Neuronal stem cell (in vitro differentiated cells): ENCODE measurements at regions not wholly inside any gene's neighbourhood (a gene's known extent, or its start where the extent isn't known, plus 50 kb on each side); places are given as distances from the start of the nearest gene placed in this dataset.

Experiments used
- DNase-seq: peaks from one replicate; pipeline ENCODE4 v3.0.0-alpha.2; 2013; ENCODE audit warnings: low spot score
- H2AFZ ChIP-seq: one replicate; pipeline ENCODE4 v1.6.1; 2013; ENCODE audit warnings: mild to moderate bottlenecking, low read length, inconsistent platforms
- H2AK5ac ChIP-seq: 2 replicates; pipeline ENCODE4 v1.6.1; 2013; ENCODE audit warnings: low read depth, mild to moderate bottlenecking, inconsistent platforms, low read length, moderate library complexity, mixed read lengths
- H2BK120ac ChIP-seq: 2 replicates; pipeline ENCODE4 v1.6.1; 2013; ENCODE audit warnings: low read depth, mild to moderate bottlenecking, inconsistent platforms, low read length, moderate library complexity, mixed read lengths
- H2BK12ac ChIP-seq: one replicate; pipeline ENCODE4 v1.6.1; 2013; ENCODE audit warnings: low read length, inconsistent platforms
- H2BK15ac ChIP-seq: 2 replicates; pipeline ENCODE4 v1.6.1; 2013; ENCODE audit warnings: mild to moderate bottlenecking, low read length, inconsistent platforms, mixed read lengths
- H2BK5ac ChIP-seq: one replicate; pipeline ENCODE4 v1.6.1; 2013; ENCODE audit warnings: inconsistent platforms, mild to moderate bottlenecking, low read length, moderate library complexity
- H3K14ac ChIP-seq: one replicate; pipeline ENCODE4 v1.6.1; 2013; ENCODE audit warnings: low read length, inconsistent platforms
- H3K18ac ChIP-seq: 2 replicates; pipeline ENCODE4 v1.6.1; 2013; ENCODE audit warnings: low read length, inconsistent platforms
- H3K23ac ChIP-seq: 2 replicates; pipeline ENCODE4 v1.6.1; 2013; ENCODE audit warnings: low read depth, mild to moderate bottlenecking, mixed read lengths, low read length, inconsistent platforms; ENCODE audit not compliant: poor library complexity
- H3K27ac ChIP-seq: replicated peaks from 3 replicates; pipeline ENCODE4 v1.5.1; 2013; ENCODE audit warnings: low read length, inconsistent platforms
- H3K27me3 ChIP-seq, 3 experiments: 2 replicates each; pipeline ENCODE4 v1.6.1; 2013; ENCODE audit warnings: low read length in 3 of 3, mild to moderate bottlenecking in 2 of 3, inconsistent platforms in 1 of 3, low read depth in 1 of 3, mixed read lengths in 1 of 3, moderate library complexity in 1 of 3; ENCODE audit not compliant: control insufficient read depth in 3 of 3, insufficient read depth in 3 of 3
- H3K36me3 ChIP-seq, 2 donors: replicated peaks in 1 of 2; 2 replicates each; pipeline ENCODE4 v1.6.1; 2013; ENCODE audit warnings: low read length in 2 of 2; ENCODE audit not compliant: control insufficient read depth in 2 of 2, insufficient read depth in 2 of 2
- H3K4ac ChIP-seq: 2 replicates; pipeline ENCODE4 v1.6.1; 2013; ENCODE audit warnings: inconsistent platforms, mild to moderate bottlenecking, low read length, moderate library complexity
- H3K4me1 ChIP-seq, 2 donors: 1 replicate in 1 of 2; 2 replicates in 1 of 2; pipeline ENCODE4 v1.6.1; 2013; ENCODE audit warnings: low read length in 2 of 2, low read depth in 1 of 2; ENCODE audit not compliant: control insufficient read depth in 2 of 2, insufficient read depth in 1 of 2
- H3K4me2 ChIP-seq: one replicate; pipeline ENCODE4 v1.6.1; 2013; ENCODE audit warnings: mild to moderate bottlenecking, low read length, inconsistent platforms; ENCODE audit not compliant: insufficient read depth, poor library complexity, severe bottlenecking
- H3K4me3 ChIP-seq, 2 donors: 2 replicates each; pipeline ENCODE4 v1.5.1; 2013; ENCODE audit warnings: low read length in 2 of 2, mild to moderate bottlenecking in 2 of 2, inconsistent platforms in 1 of 2, moderate library complexity in 1 of 2
- H3K79me1 ChIP-seq: one replicate; pipeline ENCODE4 v1.6.1; 2013; ENCODE audit warnings: low read depth, mild to moderate bottlenecking, inconsistent platforms, low read length, moderate library complexity
- H3K9ac ChIP-seq: one replicate; pipeline ENCODE4 v1.6.1; 2013; ENCODE audit warnings: mild to moderate bottlenecking, low read depth, low read length, inconsistent platforms; ENCODE audit not compliant: poor library complexity
- H3K9me3 ChIP-seq, 2 donors: replicated peaks in 1 of 2; 2 replicates each; pipeline versions ENCODE3 to v1.6.1; 2013; ENCODE audit warnings: low read length in 2 of 2, mild to moderate bottlenecking in 2 of 2, inconsistent platforms in 1 of 2, low read depth in 1 of 2, mixed read lengths in 1 of 2, moderate library complexity in 1 of 2; ENCODE audit not compliant: control insufficient read depth in 2 of 2, insufficient read depth in 1 of 2
- H4K8ac ChIP-seq: one replicate; pipeline ENCODE4 v1.6.1; 2013; ENCODE audit warnings: low read depth, mild to moderate bottlenecking, inconsistent platforms, low read length, moderate library complexity
- H4K91ac ChIP-seq: one replicate; pipeline ENCODE4 v1.6.1; 2013; ENCODE audit warnings: low read length, low read depth, mild to moderate bottlenecking, inconsistent platforms; ENCODE audit not compliant: poor library complexity
- WGBS, 2 donors: extraction: QIAGEN DNeasy Blood & Tissue Kit; methylation state at CpG; one replicate each; pipeline ENCODE4 v1.1.7; 2013; ENCODE audit warnings: missing lambda C conversion rate in 2 of 2, mixed read lengths in 1 of 2; ENCODE audit not compliant: insufficient read length in 2 of 2, insufficient replicate concordance in 1 of 2; ENCODE audit errors: extremely low coverage in 2 of 2; 5-methylcytosine and 5-hydroxymethylcytosine counted together

DNA sequence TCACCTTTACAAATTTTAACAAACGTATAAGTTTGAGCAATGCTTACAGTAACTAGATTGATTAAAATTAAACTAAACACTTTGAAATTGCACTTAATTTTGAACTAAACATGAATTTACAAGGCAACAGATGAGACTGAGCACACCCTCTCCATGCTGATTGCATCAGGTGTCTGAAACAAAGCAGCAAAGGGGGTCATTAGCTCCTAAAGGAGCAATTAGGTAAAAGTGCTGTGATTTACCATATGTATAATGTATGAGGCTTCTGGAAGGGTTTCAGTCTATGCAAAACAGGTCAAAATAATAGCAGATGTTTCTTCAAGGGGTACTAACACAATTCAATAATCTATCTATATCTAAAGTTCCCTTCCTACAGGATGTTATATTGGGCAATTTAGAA, 98.8 kb upstream of the LMNTD1 start:
- Histone ChIP-seq H3K27ac (no peak overlapping the region), H3K4me3 (no peak overlapping the region), H2BK15ac (no peak overlapping the region), H3K9me3 (no peaks in the 10 kb centered on the region), H2BK5ac (no peak overlapping the region), H3K4me2 (no peak overlapping the region), H2BK120ac (no peak overlapping the region), H3K9ac (no peak overlapping the region), H4K91ac (no peak overlapping the region), H4K8ac (no peak overlapping the region), H3K36me3 (no peaks in the 10 kb centered on the region), H3K4me1 (peaks cover 0 to 7% of the 10 kb centered on the region in 2 donors), H2AK5ac (no peak overlapping the region), H2BK12ac (no peak overlapping the region), H3K14ac (no peak overlapping the region), H3K4ac (no peak overlapping the region), H3K79me1 (no peaks in the 10 kb centered on the region), H3K27me3 (no peaks in the 10 kb centered on the region), H2AFZ (no peak overlapping the region), H3K18ac (no peak overlapping the region), H3K23ac (no peak overlapping the region)
- no peak for DNase-seq
- WGBS, 2 donors, result no CpG with 5 or more reads among the region's 1 CpG

DNA sequence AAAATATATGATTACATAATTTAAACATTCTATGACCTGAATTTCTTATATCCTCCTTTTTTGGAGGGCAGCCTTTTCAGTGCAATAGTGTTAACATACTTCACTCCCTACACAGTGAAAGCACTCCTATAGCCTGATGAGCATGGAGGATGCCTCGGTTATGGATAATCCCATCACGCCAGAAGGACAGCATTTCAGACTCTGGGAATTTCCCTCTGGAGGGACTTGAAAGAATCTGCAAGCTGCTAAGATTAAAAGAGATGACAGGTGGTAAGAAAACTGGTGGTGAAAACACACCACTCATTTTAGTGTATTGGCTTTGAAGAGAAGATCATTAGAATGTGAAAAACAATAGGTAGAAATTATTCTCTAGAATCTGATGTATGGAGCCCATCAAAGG, 99.3 kb upstream of the LMNTD1 start:
- no peaks in the 10 kb centered on the region for H3K27me3 ChIP-seq
- H3K9ac ChIP-seq, result no peak overlapping the region
- H3K4me3 ChIP-seq, result no peak overlapping the region
- no peak overlapping the region for H2AFZ ChIP-seq
- no peak overlapping the region for H3K23ac ChIP-seq
- H3K36me3 ChIP-seq, result no peaks in the 10 kb centered on the region
- no peak overlapping the region for H3K4me2 ChIP-seq
- H2AK5ac ChIP-seq, result no peak overlapping the region
- H3K18ac ChIP-seq, result no peak overlapping the region
- no peak for DNase-seq
- no peaks in the 10 kb centered on the region for H3K79me1 ChIP-seq
- no peak overlapping the region for H2BK120ac ChIP-seq
- no peak overlapping the region for H4K91ac ChIP-seq
- H2BK5ac ChIP-seq, result no peak overlapping the region
- no peak overlapping the region for H3K27ac ChIP-seq
- H3K9me3 ChIP-seq, result no peaks in the 10 kb centered on the region
- no CpG with 5 or more reads among the region's 2 CpGs for WGBS, 2 donors
- no peak overlapping the region for H2BK15ac ChIP-seq
- H3K4ac ChIP-seq, result no peak overlapping the region
- no peak overlapping the region for H2BK12ac ChIP-seq
- H4K8ac ChIP-seq, result no peak overlapping the region
- peaks cover 0 to 7% of the 10 kb centered on the region in 2 donors for H3K4me1 ChIP-seq
- no peak overlapping the region for H3K14ac ChIP-seq

DNA sequence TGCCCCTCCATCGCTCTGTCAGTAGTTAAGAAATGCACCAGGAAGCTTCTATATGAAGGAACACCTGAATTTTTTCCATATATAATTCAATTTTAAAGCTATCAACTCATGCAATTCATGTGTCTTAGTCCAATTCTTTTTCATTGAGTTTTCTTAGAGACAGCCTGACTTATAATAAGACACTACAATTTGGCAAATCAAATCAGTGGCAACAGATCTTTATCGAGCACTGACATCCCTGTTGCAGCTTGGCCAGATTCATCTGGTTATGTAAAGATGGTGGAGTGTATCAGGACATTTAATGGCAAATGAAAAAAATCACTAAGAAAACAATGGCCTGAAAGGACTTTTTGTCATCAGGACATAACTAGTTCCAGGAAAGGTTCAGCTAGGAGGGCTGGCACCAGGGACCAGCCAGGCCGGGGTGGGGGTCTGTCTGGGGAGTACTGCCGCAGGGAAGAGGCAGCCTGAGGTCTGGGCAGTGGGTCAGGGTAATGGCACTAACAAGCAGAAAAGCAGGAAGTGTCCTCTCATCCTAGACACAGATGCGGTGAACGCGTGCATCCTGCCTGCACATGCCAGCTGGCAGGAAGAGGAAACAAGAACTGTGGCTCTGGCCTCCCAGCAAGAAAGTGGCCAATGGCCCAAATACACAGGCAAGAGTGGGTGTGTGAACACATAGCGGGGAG, 100.5 kb upstream of the LMNTD1 start:
- no peak overlapping the region for H2BK5ac ChIP-seq
- H3K9ac ChIP-seq, result peak overlapping the region; percentile 56
- H3K4me1 ChIP-seq, result peaks cover 0 to 6% of the 10 kb centered on the region in 2 donors
- no peak overlapping the region for H3K27ac ChIP-seq
- H2AK5ac ChIP-seq, result no peak overlapping the region
- no peak overlapping the region for H2AFZ ChIP-seq
- H3K36me3 ChIP-seq, result no peaks in the 10 kb centered on the region
- H2BK15ac ChIP-seq, result peak overlapping the region; percentile 51
- no peak overlapping the region for H4K91ac ChIP-seq
- no peaks in the 10 kb centered on the region for H3K79me1 ChIP-seq
- no peak overlapping the region for H3K4me3 ChIP-seq
- H3K4me2 ChIP-seq, result no peak overlapping the region
- DNase-seq, result no peak
- no peaks in the 10 kb centered on the region for H3K27me3 ChIP-seq
- H3K14ac ChIP-seq, result no peak overlapping the region
- no peak overlapping the region for H3K23ac ChIP-seq
- no peak overlapping the region for H4K8ac ChIP-seq
- H3K9me3 ChIP-seq, result no peaks in the 10 kb centered on the region
- H3K18ac ChIP-seq, result peak overlapping the region; percentile 44
- no peak overlapping the region for H2BK120ac ChIP-seq
- H2BK12ac ChIP-seq, result no peak overlapping the region
- H3K4ac ChIP-seq, result no peak overlapping the region
- no CpG with 5 or more reads among the region's 8 CpGs for WGBS, 2 donors

DNA sequence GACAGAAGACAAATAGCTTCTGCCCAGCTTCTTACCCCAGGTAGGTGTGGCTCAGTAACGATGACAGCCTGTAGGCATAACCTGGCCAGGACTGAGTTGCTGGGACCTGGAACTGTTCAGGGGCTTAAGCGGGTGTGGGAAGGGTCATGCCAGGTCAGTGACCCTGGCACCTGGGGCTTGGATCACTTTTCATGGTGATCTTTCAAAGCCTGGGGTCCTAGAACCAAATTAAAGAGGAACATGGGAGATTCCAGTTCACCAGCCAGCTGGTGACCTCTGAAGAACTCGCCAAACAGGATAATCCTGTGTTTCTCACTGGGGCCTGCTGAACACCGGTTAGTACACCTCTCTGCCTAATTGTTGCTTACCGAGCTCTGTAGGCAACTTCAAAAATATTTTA, 102.6 kb upstream of the LMNTD1 start:
- H3K27me3 ChIP-seq, result no peaks in the 10 kb centered on the region
- no peak for DNase-seq
- H3K9ac ChIP-seq, result no peak overlapping the region
- no peak overlapping the region for H3K23ac ChIP-seq
- WGBS, 2 donors, result no CpG with 5 or more reads among the region's 5 CpGs
- no peak overlapping the region for H2AFZ ChIP-seq
- no peak overlapping the region for H2AK5ac ChIP-seq
- no peak overlapping the region for H3K4ac ChIP-seq
- no peak overlapping the region for H4K8ac ChIP-seq
- H3K4me1 ChIP-seq, result peaks cover 0 to 6% of the 10 kb centered on the region in 2 donors
- H2BK12ac ChIP-seq, result no peak overlapping the region
- H2BK15ac ChIP-seq, result no peak overlapping the region
- no peak overlapping the region for H2BK5ac ChIP-seq
- H3K27ac ChIP-seq, result no peak overlapping the region
- H3K4me3 ChIP-seq, result no peak overlapping the region
- no peak overlapping the region for H3K14ac ChIP-seq
- no peak overlapping the region for H3K4me2 ChIP-seq
- H3K9me3 ChIP-seq, result no peaks in the 10 kb centered on the region
- no peak overlapping the region for H3K18ac ChIP-seq
- H3K36me3 ChIP-seq, result no peaks in the 10 kb centered on the region
- H3K79me1 ChIP-seq, result no peaks in the 10 kb centered on the region
- no peak overlapping the region for H4K91ac ChIP-seq
- no peak overlapping the region for H2BK120ac ChIP-seq
